HCT116 (cell line): ENCODE measurements at regions not wholly inside any gene's neighbourhood (a gene's known extent, or its start where the extent isn't known, plus 50 kb on each side); places are given as distances from the start of the nearest gene placed in this dataset.

ENCODE experiments used
- ATAC-seq: fragments of 200-7000 bp; cut with Tn5 transposase; 2 replicates; pipeline ENCODE4 v1.9.1; 2020; ENCODE audit warnings: mild to moderate bottlenecking, moderate library complexity
- BruUV-seq: library from RNA; stranded (reverse); fragments of 400-500 nt; replicated peaks from 2 replicates; lab custom pipeline; 2021; lab: Mats Ljungman, UMichigan
- CTCF ChIA-PET: fragments of 300-600 bp; sonication (Branson Sonifier 250); formaldehyde crosslinking; loops from one replicate; lab custom pipeline; 2021; ENCODE audit warnings: antibody characterized with exemption; lab: Charles Lee
- POLR2A ChIA-PET: fragments of 300-600, 350-600 bp; sonication (Branson Sonifier 250); formaldehyde crosslinking; loops from one replicate; lab custom pipeline; 2021; ENCODE audit warnings: antibody characterized with exemption; lab: Charles Lee
- RAD21 ChIA-PET, 2 experiments: fragments of 300-600 bp; sonication (Branson Sonifier 250); formaldehyde crosslinking; loops; one replicate each; lab custom pipeline; 2023; ENCODE audit warnings: low total read pairs in 2 of 2; ENCODE audit not compliant: uncharacterized antibody in 2 of 2, unreplicated experiment in 2 of 2, low non-redundant PET in 1 of 2; lab: Charles Lee
- DNase-seq: peaks from one replicate; pipeline ENCODE4 v3.0.0-alpha.2; 2010; ENCODE audit warnings: low read depth, low spot score
- H2AFZ ChIP-seq: fragments of 200-600 bp; shearing (Covaris generic), sonication (generic); 2 replicates; pipeline ENCODE4 v1.6.1; 2017; ENCODE audit warnings: low read depth, mixed run types, mixed read lengths, antibody characterized with exemption, low read length; ENCODE audit not compliant: poor library complexity, severe bottlenecking
- H3K27ac ChIP-seq: 2 replicates; pipeline ENCODE4 v1.5.1; 2012; ENCODE audit warnings: low read depth, low read length
- H3K27me3 ChIP-seq: fragments of 200-600 bp; sonication (generic); 2 replicates; pipeline ENCODE4 v1.6.1; 2016; ENCODE audit warnings: mixed run types, low read length, mixed read lengths; ENCODE audit not compliant: insufficient read depth
- H3K36me3 ChIP-seq, 2 experiments: fragments of 200-500 bp in 1 of 2; fragments of 200-600 bp in 1 of 2; sonication (Bioruptor generic) in 1 of 2; sonication (generic) in 1 of 2; 2 replicates each; pipeline versions ENCODE4 v1.5.1 to v1.6.1; 2014 to 2016; ENCODE audit warnings: low read length in 2 of 2, inconsistent platforms in 1 of 2, mixed read lengths in 1 of 2, mixed run types in 1 of 2; ENCODE audit not compliant: insufficient read depth in 2 of 2, control insufficient read depth in 1 of 2
- H3K4me1 ChIP-seq, 2 experiments: fragments of 200-600 bp in 1 of 2; sonication (generic) in 1 of 2; 2 replicates each; pipeline versions ENCODE4 v1.5.1 to v1.6.1; 2012 to 2017; ENCODE audit warnings: low read length in 2 of 2, inconsistent platforms in 1 of 2, mild to moderate bottlenecking in 1 of 2, mixed read lengths in 1 of 2, mixed run types in 1 of 2, moderate library complexity in 1 of 2; ENCODE audit not compliant: insufficient read depth in 2 of 2, control insufficient read depth in 1 of 2
- H3K4me2 ChIP-seq: fragments of 200-600 bp; sonication (generic); 2 replicates; pipeline ENCODE4 v1.6.1; 2017; ENCODE audit warnings: mixed run types, low read length, mixed read lengths
- H3K4me3 ChIP-seq, 2 experiments: fragments of 200-600 bp in 1 of 2; sonication (generic) in 1 of 2; replicated peaks in 1 of 2; 2 replicates each; pipeline ENCODE4 v1.5.1; 2011 to 2016; ENCODE audit warnings: low read length in 2 of 2, control low read depth in 1 of 2, low read depth in 1 of 2, mild to moderate bottlenecking in 1 of 2, mixed read lengths in 1 of 2, mixed run types in 1 of 2
- H3K79me2 ChIP-seq: fragments of 200-600 bp; sonication (generic); 2 replicates; pipeline ENCODE4 v1.6.1; 2017; ENCODE audit warnings: mild to moderate bottlenecking, mixed run types, low read length, moderate library complexity, mixed read lengths; ENCODE audit not compliant: insufficient read depth
- H3K9ac ChIP-seq: fragments of 200-600 bp; sonication (generic); 2 replicates; pipeline ENCODE4 v1.6.1; 2016; ENCODE audit warnings: low read length, mixed read lengths
- H3K9me2 ChIP-seq: fragments of 200-600 bp; sonication (generic), shearing (Covaris generic); 2 replicates; pipeline ENCODE4 v1.6.1; 2017; ENCODE audit warnings: mixed run types, mild to moderate bottlenecking, moderate library complexity; ENCODE audit not compliant: insufficient read depth
- H3K9me3 ChIP-seq, 2 experiments: fragments of 200-500 bp in 1 of 2; fragments of 200-600 bp in 1 of 2; sonication (Bioruptor generic) in 1 of 2; sonication (generic) in 1 of 2; 2 replicates each; pipeline ENCODE4 v1.6.1; 2014 to 2017; ENCODE audit warnings: low read length in 2 of 2, mixed read lengths in 2 of 2, inconsistent platforms in 1 of 2, low read depth in 1 of 2, mild to moderate bottlenecking in 1 of 2, mixed run types in 1 of 2, moderate library complexity in 1 of 2; ENCODE audit not compliant: control insufficient read depth in 1 of 2, insufficient read depth in 1 of 2
- H4K20me1 ChIP-seq: fragments of 200-600 bp; sonication (generic), shearing (Covaris generic); 2 replicates; pipeline ENCODE4 v1.6.1; 2017; ENCODE audit warnings: mixed run types, mild to moderate bottlenecking, moderate library complexity; ENCODE audit not compliant: insufficient read depth
- CBX3 ChIP-seq: IDR thresholded peaks from 2 replicates; pipeline ENCODE4 v1.6.1; 2012; ENCODE audit warnings: low read depth
- CEBPB ChIP-seq: IDR thresholded peaks from 2 replicates; pipeline ENCODE4 v1.6.1; 2012; ENCODE audit warnings: low read depth
- EZH2 ChIP-seq: fragments of 200-600 bp; sonication (generic); IDR thresholded peaks from 2 replicates; pipeline ENCODE4 v1.6.1; 2017; ENCODE audit warnings: antibody characterized with exemption, mixed run types
- EZH2phosphoT487 ChIP-seq: fragments of 200-600 bp; IDR thresholded peaks from 2 replicates; pipeline ENCODE4 v1.6.1; 2018; ENCODE audit warnings: antibody characterized with exemption, borderline replicate concordance
- POLR2A ChIP-seq: IDR thresholded peaks from 2 replicates; pipeline ENCODE4 v1.7.0; 2011; ENCODE audit warnings: borderline replicate concordance; ENCODE audit not compliant: insufficient read depth, insufficient read length; ENCODE audit errors: extremely low read depth
- POLR2AphosphoS5 ChIP-seq: IDR thresholded peaks from 2 replicates; pipeline ENCODE4 v1.6.1; 2011; ENCODE audit warnings: mild to moderate bottlenecking, low read depth, low read length, moderate library complexity
- SP1 ChIP-seq: IDR thresholded peaks from 2 replicates; pipeline ENCODE4 v1.6.1; 2012; ENCODE audit warnings: low read depth
- ZFX ChIP-seq: fragments of 450-650 bp; IDR thresholded peaks from 2 replicates; pipeline ENCODE4 v1.6.1; 2017
- ZNF274 ChIP-seq: fragments of 200-500 bp; sonication (Bioruptor generic); IDR thresholded peaks from 2 replicates; pipeline ENCODE4 v1.6.1; 2014; ENCODE audit warnings: mild to moderate bottlenecking, low read depth, low read length, inconsistent platforms
- intact Hi-C: fragments of 100-400 bp; cut with micrococcal nuclease; formaldehyde crosslinking; loops from 2 replicates; pipeline ENCODE4 v1.10.0; 2022
- TF ChIP-seq, protein P1 (sequence below): IDR thresholded peaks from 2 replicates; pipeline ENCODE4 v1.6.1; 2011; ENCODE audit warnings: mild to moderate bottlenecking, low read length, moderate library complexity; ENCODE audit not compliant: insufficient replicate concordance; ENCODE audit errors: extremely low read depth
- TF ChIP-seq, protein P2 (sequence below): IDR thresholded peaks from 2 replicates; pipeline ENCODE4 v1.6.1; 2012; ENCODE audit warnings: low read depth

DNA sequence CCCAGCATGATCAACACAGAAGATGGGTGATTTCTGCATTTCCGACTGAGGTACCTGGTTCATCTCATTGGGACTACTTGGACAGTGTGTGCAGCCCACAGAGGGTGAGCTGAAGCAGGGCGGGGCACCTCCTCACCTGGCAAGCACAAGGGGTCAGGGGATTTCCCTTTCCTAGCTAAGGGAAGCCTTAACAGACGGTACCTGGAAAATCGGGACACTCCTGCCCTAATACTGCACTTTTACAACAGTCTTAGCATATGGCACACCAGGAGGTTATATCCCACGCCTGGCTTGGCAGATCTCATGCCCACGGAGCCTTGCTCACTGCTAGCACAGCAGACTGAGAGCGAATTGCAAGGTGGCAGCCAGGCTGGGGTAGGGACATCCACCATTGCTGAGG lies 92.9 kb upstream of the GRID2 start:
- H3K4me1 ChIP-seq, result no peaks in the 10 kb centered on the region
- no peak overlapping the region for H3K4me2 ChIP-seq
- TF ChIP-seq POLR2A, result no peak
- TF ChIP-seq EZH2, result no peak
- TF ChIP-seq CEBPB, result no peak
- TF ChIP-seq POLR2AphosphoS5, result no peak
- no peak for TF ChIP-seq EZH2phosphoT487
- no peak for TF ChIP-seq SP1
- TF ChIP-seq ZFX, result no peak
- TF ChIP-seq CBX3, result no peak
- TF ChIP-seq ZNF274, result no peak
- TF ChIP-seq, protein P1, sequence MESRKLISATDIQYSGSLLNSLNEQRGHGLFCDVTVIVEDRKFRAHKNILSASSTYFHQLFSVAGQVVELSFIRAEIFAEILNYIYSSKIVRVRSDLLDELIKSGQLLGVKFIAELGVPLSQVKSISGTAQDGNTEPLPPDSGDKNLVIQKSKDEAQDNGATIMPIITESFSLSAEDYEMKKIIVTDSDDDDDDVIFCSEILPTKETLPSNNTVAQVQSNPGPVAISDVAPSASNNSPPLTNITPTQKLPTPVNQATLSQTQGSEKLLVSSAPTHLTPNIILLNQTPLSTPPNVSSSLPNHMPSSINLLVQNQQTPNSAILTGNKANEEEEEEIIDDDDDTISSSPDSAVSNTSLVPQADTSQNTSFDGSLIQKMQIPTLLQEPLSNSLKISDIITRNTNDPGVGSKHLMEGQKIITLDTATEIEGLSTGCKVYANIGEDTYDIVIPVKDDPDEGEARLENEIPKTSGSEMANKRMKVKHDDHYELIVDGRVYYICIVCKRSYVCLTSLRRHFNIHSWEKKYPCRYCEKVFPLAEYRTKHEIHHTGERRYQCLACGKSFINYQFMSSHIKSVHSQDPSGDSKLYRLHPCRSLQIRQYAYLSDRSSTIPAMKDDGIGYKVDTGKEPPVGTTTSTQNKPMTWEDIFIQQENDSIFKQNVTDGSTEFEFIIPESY, result no peak
- TF ChIP-seq, protein P2, sequence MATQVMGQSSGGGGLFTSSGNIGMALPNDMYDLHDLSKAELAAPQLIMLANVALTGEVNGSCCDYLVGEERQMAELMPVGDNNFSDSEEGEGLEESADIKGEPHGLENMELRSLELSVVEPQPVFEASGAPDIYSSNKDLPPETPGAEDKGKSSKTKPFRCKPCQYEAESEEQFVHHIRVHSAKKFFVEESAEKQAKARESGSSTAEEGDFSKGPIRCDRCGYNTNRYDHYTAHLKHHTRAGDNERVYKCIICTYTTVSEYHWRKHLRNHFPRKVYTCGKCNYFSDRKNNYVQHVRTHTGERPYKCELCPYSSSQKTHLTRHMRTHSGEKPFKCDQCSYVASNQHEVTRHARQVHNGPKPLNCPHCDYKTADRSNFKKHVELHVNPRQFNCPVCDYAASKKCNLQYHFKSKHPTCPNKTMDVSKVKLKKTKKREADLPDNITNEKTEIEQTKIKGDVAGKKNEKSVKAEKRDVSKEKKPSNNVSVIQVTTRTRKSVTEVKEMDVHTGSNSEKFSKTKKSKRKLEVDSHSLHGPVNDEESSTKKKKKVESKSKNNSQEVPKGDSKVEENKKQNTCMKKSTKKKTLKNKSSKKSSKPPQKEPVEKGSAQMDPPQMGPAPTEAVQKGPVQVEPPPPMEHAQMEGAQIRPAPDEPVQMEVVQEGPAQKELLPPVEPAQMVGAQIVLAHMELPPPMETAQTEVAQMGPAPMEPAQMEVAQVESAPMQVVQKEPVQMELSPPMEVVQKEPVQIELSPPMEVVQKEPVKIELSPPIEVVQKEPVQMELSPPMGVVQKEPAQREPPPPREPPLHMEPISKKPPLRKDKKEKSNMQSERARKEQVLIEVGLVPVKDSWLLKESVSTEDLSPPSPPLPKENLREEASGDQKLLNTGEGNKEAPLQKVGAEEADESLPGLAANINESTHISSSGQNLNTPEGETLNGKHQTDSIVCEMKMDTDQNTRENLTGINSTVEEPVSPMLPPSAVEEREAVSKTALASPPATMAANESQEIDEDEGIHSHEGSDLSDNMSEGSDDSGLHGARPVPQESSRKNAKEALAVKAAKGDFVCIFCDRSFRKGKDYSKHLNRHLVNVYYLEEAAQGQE, result no peak
- no peak overlapping the region for H3K9ac ChIP-seq
- no peak overlapping the region for H2AFZ ChIP-seq
- no peaks in the 10 kb centered on the region for H3K36me3 ChIP-seq
- no peaks in the 10 kb centered on the region for H3K9me2 ChIP-seq
- no peaks in the 10 kb centered on the region for H3K27me3 ChIP-seq
- CTCF ChIA-PET, result no interaction called here
- no TSS peak for BruUV-seq
- intact Hi-C loops, result no loop called here
- RAD21 ChIA-PET, result no interaction called here
- POLR2A ChIA-PET, result no interaction called here
- DNase-seq (no peak), ATAC-seq (no peak)
- no peaks in the 10 kb centered on the region for H3K79me2 ChIP-seq
- no peaks in the 10 kb centered on the region for H3K9me3 ChIP-seq
- no peaks in the 10 kb centered on the region for H4K20me1 ChIP-seq
- H3K4me3 ChIP-seq, result no peak overlapping the region
- H3K27ac ChIP-seq, result no peak overlapping the region
